H1 (cell line): ENCODE measurements at regions not wholly inside any gene's neighbourhood (a gene's known extent, or its start where the extent isn't known, plus 50 kb on each side); places are given as distances from the start of the nearest gene placed in this dataset.
"Not testable (repeated sequence)": the region's sequence is repeated elsewhere in the genome, so short reads cannot be mapped to it uniquely, and the experiment has no call there.

Experiments used
- ATF3 ChIP-seq: IDR thresholded peaks from 2 replicates; pipeline ENCODE4 v1.6.1; 2011; ENCODE audit warnings: low read depth, mild to moderate bottlenecking, low read length; ENCODE audit not compliant: insufficient read depth
- CEBPB ChIP-seq: IDR thresholded peaks from 2 replicates; pipeline ENCODE4 v1.6.1; 2012; ENCODE audit warnings: low read depth, low read length
- CREB1 ChIP-seq: IDR thresholded peaks from 2 replicates; pipeline ENCODE4 v1.6.1; 2012; ENCODE audit warnings: inconsistent platforms
- CTCF ChIP-seq, 3 experiments: IDR thresholded peaks; 1 replicate in 2 of 3; 2 replicates in 1 of 3; pipeline versions ENCODE4 v1.5.1 to v1.6.1; 2011; ENCODE audit warnings: low read length in 3 of 3, mild to moderate bottlenecking in 3 of 3, inconsistent platforms in 2 of 3, low read depth in 1 of 3, moderate library complexity in 1 of 3; ENCODE audit not compliant: insufficient read depth in 1 of 3; ENCODE audit errors: control extremely low read depth in 1 of 3
- EP300 ChIP-seq, 2 experiments: IDR thresholded peaks; 1 replicate in 1 of 2; 2 replicates in 1 of 2; pipeline ENCODE4 v1.6.1; 2011 to 2012; ENCODE audit warnings: low read depth in 2 of 2, low read length in 2 of 2, mild to moderate bottlenecking in 2 of 2, borderline replicate concordance in 1 of 2, inconsistent platforms in 1 of 2, moderate library complexity in 1 of 2
- PHF8 ChIP-seq: fragments of 200-600 bp; sonication (generic); conservative IDR thresholded peaks from 2 replicates; pipeline ENCODE4 v1.7.1; 2012; ENCODE audit warnings: low read depth, mild to moderate bottlenecking, inconsistent platforms, low read length, moderate library complexity
- POLR2A ChIP-seq, 2 experiments: IDR thresholded peaks; 1 replicate in 1 of 2; 2 replicates in 1 of 2; pipeline ENCODE4 v1.6.1; 2011; ENCODE audit warnings: low read depth in 2 of 2, low read length in 2 of 2, mild to moderate bottlenecking in 2 of 2; ENCODE audit errors: control extremely low read depth in 1 of 2
- SIN3A ChIP-seq, 2 experiments: IDR thresholded peaks in 1 of 2; conservative IDR thresholded peaks in 1 of 2; 2 replicates each; pipeline ENCODE4 v1.6.1; 2011 to 2012; ENCODE audit warnings: low read length in 2 of 2, improper control_type of control experiment in 1 of 2, low read depth in 1 of 2, mild to moderate bottlenecking in 1 of 2
- YY1 ChIP-seq: IDR thresholded peaks from 2 replicates; pipeline ENCODE4 v1.6.1; 2011; ENCODE audit warnings: low read depth, mild to moderate bottlenecking, low read length
- TF ChIP-seq, protein P1 (sequence below): IDR thresholded peaks from 2 replicates; pipeline ENCODE4 v1.6.1; 2011; ENCODE audit warnings: low read length, improper control_type of control experiment

DNA sequence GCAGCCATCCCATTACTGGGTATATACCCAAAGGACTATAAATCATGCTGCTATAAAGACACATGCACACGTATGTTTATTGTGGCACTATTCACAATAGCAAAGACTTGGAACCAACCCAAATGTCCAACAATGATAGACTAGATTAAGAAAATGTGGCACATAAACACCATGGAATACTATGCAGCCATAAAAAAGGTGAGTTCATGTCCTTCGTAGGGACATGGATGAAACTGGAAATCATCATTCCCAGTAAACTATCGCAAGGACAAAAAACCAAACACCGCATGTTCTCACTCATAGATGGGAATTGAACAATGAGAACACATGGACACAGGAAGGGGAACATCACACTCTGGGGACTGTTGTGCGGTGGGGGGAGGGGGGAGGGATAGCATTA lies 550.4 kb upstream of the ID2 start:
- not testable (repeated sequence) for TF ChIP-seq CREB1; CTCF (IDR thresholded peaks at IDR 0.05; ENCODE audit: control extremely low read depth in 1 of 3, insufficient read depth in 1 of 3, low read depth in 1 of 3, low read length in 3 of 3); PHF8; YY1; EP300 (IDR thresholded peaks at IDR 0.05; ENCODE audit: borderline replicate concordance in 1 of 2, low read depth in 2 of 2, low read length in 2 of 2); ATF3; POLR2A (IDR thresholded peaks at IDR 0.05; ENCODE audit: control extremely low read depth in 1 of 2, low read depth in 2 of 2, low read length in 2 of 2); CEBPB; SIN3A (conservative IDR thresholded peaks at IDR 0.05 in 1 of 2, IDR thresholded peaks at IDR 0.05 in 1 of 2; ENCODE audit: low read depth in 1 of 2, low read length in 2 of 2)
- TF ChIP-seq, protein P1, sequence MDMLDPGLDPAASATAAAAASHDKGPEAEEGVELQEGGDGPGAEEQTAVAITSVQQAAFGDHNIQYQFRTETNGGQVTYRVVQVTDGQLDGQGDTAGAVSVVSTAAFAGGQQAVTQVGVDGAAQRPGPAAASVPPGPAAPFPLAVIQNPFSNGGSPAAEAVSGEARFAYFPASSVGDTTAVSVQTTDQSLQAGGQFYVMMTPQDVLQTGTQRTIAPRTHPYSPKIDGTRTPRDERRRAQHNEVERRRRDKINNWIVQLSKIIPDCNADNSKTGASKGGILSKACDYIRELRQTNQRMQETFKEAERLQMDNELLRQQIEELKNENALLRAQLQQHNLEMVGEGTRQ, result not testable (repeated sequence)
